Calu3 (cell line): ENCODE measurements at regions not wholly inside any gene's neighbourhood (a gene's known extent, or its start where the extent isn't known, plus 50 kb on each side); places are given as distances from the start of the nearest gene placed in this dataset.
"Not testable (repeated sequence)": the region's sequence is repeated elsewhere in the genome, so short reads cannot be mapped to it uniquely, and the experiment has no call there.

Experiments used
- BruUV-seq: library from RNA; stranded (reverse); fragments of 400-500 nt; replicated peaks from 2 replicates; lab custom pipeline; 2021; lab: Mats Ljungman, UMichigan
- CTCF ChIA-PET: fragments of 300-600 bp; sonication (Branson Sonifier 250); formaldehyde crosslinking; loops from one replicate; lab custom pipeline; 2022; ENCODE audit warnings: antibody characterized with exemption; lab: Charles Lee
- DNase-seq: peaks from one replicate; pipeline ENCODE4 v3.0.0; 2022
- H3K27ac Mint-ChIP-seq: one replicate; pipeline ENCODE4 v1.8.0; 2022; ENCODE audit warnings: mixed read lengths; ENCODE audit not compliant: unreplicated experiment
- H3K27me3 Mint-ChIP-seq: one replicate; pipeline ENCODE4 v1.8.0; 2022; ENCODE audit warnings: mixed read lengths; ENCODE audit not compliant: unreplicated experiment
- H3K36me3 Mint-ChIP-seq: one replicate; pipeline ENCODE4 v1.8.0; 2022; ENCODE audit warnings: mild to moderate bottlenecking, moderate library complexity, mixed read lengths; ENCODE audit not compliant: insufficient read depth, unreplicated experiment
- H3K4me1 Mint-ChIP-seq: one replicate; pipeline ENCODE4 v1.8.0; 2022; ENCODE audit warnings: mild to moderate bottlenecking, low read depth, mixed read lengths; ENCODE audit not compliant: unreplicated experiment
- H3K4me3 Mint-ChIP-seq: one replicate; pipeline ENCODE4 v1.8.0; 2022; ENCODE audit warnings: mild to moderate bottlenecking, low read depth, moderate library complexity, mixed read lengths; ENCODE audit not compliant: unreplicated experiment
- H3K9me3 Mint-ChIP-seq: one replicate; pipeline ENCODE4 v1.8.0; 2022; ENCODE audit warnings: low read depth, mixed read lengths; ENCODE audit not compliant: unreplicated experiment
- intact Hi-C: fragments of 100-400 bp; cut with micrococcal nuclease; formaldehyde crosslinking; loops from one replicate; pipeline ENCODE4 v1.10.0; 2022; ENCODE audit not compliant: unreplicated experiment
- TF ChIP-seq, protein P1 (sequence below): fragments of 200-600 bp; IDR thresholded peaks from one replicate; pipeline ENCODE4 v1.8.0; 2022; ENCODE audit warnings: antibody characterized with exemption; ENCODE audit not compliant: unreplicated experiment

GRCh38 chrX:79026742-79027141 lies 81.6 kb downstream of the P2RY10 start:
- DNase-seq, H3K36me3 Mint-ChIP-seq, H3K4me3 Mint-ChIP-seq, H3K4me1 Mint-ChIP-seq, H3K27me3 Mint-ChIP-seq, BruUV-seq, H3K27ac Mint-ChIP-seq, intact Hi-C loops, CTCF ChIA-PET: not testable (repeated sequence)
- peaks cover 12% of the 10 kb centered on the region for H3K9me3 Mint-ChIP-seq

DNA sequence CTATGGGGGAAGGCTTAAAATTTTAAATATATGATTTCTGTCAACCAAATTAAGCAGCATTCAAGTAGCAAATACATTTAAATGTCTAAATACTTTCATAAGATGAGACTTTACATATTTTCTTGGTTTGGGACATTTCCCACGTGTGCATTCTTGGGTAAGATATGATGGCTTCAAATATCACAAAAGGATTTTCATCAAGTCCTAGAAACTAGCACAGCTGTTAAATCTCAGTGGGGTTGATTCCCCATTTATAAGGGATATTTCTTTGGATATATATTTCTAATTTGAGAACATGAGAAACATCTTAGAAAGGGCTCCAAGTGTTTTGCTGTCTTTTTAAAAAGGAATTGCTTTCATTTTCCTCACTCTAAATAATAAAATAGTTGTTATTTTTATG lies 90.2 kb downstream of the P2RY10 start:
- CTCF ChIA-PET, result no interaction called here
- TF ChIP-seq, protein P1, sequence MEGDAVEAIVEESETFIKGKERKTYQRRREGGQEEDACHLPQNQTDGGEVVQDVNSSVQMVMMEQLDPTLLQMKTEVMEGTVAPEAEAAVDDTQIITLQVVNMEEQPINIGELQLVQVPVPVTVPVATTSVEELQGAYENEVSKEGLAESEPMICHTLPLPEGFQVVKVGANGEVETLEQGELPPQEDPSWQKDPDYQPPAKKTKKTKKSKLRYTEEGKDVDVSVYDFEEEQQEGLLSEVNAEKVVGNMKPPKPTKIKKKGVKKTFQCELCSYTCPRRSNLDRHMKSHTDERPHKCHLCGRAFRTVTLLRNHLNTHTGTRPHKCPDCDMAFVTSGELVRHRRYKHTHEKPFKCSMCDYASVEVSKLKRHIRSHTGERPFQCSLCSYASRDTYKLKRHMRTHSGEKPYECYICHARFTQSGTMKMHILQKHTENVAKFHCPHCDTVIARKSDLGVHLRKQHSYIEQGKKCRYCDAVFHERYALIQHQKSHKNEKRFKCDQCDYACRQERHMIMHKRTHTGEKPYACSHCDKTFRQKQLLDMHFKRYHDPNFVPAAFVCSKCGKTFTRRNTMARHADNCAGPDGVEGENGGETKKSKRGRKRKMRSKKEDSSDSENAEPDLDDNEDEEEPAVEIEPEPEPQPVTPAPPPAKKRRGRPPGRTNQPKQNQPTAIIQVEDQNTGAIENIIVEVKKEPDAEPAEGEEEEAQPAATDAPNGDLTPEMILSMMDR, result no peak
- intact Hi-C loops, result no loop called here
- Mint-ChIP-seq H3K27me3 (no peaks in the 10 kb centered on the region), H3K36me3 (no peaks in the 10 kb centered on the region), H3K9me3 (no peaks in the 10 kb centered on the region), H3K27ac (no peak overlapping the region), H3K4me1 (no peaks in the 10 kb centered on the region), H3K4me3 (no peak overlapping the region)
- no peak for DNase-seq
- no TSS peak for BruUV-seq

DNA sequence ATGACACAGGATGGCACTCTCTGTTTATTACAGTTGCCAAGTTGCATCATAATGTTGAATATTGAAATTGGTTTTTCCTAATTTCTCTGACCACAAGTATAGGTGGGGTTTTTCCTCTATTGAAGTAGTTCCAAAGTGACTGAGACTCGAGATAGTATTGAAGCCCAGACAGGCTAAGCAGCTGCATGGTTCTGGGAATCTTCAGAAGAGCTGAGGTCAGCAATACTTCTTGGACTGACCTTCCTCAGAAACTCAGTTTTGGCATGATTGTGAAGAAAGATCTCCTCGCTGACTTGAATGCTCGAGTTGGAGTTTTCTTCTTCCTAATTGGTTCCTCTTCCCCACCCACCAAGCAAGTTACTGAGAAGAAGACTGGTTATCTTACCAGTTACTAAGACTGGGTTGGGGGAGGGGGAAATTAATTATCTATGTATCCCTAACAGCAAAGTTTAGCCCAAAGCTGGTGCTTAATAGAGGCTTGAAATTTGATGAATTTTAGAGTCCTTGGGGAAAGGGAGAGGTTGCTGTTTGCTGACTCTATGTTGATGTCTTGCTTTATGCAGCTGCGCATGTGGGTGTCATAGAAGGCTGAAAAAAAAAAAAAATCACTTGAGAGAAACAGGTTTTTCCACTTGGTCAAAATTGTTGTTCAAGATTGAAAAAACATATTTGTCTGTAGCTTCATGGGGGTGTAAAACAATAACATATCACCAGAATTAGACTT lies 91.1 kb downstream of the P2RY10 start:
- Mint-ChIP-seq H3K4me1 (no peaks in the 10 kb centered on the region), H3K27me3 (no peaks in the 10 kb centered on the region), H3K9me3 (peaks cover 3% of the 10 kb centered on the region), H3K36me3 (no peaks in the 10 kb centered on the region), H3K27ac (no peak overlapping the region), H3K4me3 (no peak overlapping the region)
- no TSS peak for BruUV-seq
- TF ChIP-seq, protein P1, result no peak
- no peak for DNase-seq
- intact Hi-C loops, result no loop called here
- CTCF ChIA-PET, result no interaction called here

DNA sequence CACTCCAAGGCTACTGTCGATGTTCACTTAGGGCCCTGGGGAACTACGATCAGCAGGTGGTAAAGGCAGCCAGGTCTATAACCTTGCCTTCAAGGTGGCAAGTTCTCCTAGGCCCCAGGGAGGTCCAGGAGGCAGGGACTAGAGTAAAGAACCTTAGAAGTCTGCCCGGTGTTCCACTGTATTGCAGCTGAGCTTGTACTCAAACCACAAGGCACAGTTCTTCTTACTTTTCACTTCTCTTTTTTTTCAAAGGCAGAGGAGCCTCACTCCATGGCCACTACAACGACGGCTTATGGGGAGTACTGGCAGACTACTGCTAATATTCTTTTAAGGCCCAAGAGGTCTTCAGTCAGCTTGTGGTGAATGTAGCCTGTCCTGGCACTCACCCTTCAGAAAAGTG lies 78.8 kb upstream of the GPR174 start:
- no peak overlapping the region for H3K4me3 Mint-ChIP-seq
- no peaks in the 10 kb centered on the region for H3K27me3 Mint-ChIP-seq
- BruUV-seq, result no TSS peak
- H3K4me1 Mint-ChIP-seq, result no peaks in the 10 kb centered on the region
- DNase-seq, result no peak
- no peak overlapping the region for H3K27ac Mint-ChIP-seq
- H3K36me3 Mint-ChIP-seq, result no peaks in the 10 kb centered on the region
- CTCF ChIA-PET, result no interaction called here
- peaks cover 8% of the 10 kb centered on the region for H3K9me3 Mint-ChIP-seq
- TF ChIP-seq, protein P1, result no peak
- intact Hi-C loops, result no loop called here

- BruUV-seq, result no TSS peak
- intact Hi-C loops, result no loop called here
These were observed 66.4 kb upstream of the GPR174 start for GRCh38 chrX:79078114-79078513.

More at GRCh38 chrX:79078114-79078513, 66.4 kb upstream of the GPR174 start:
- CTCF ChIA-PET, result no interaction called here
- Mint-ChIP-seq H3K27me3 (no peaks in the 10 kb centered on the region), H3K9me3 (no peaks in the 10 kb centered on the region), H3K36me3 (no peaks in the 10 kb centered on the region), H3K4me1 (no peaks in the 10 kb centered on the region), H3K4me3 (no peak overlapping the region), H3K27ac (no peak overlapping the region)
- DNase-seq, result no peak
- TF ChIP-seq, protein P1, result no peak
